Mucosa of descending colon (tissue), 3 donors: ENCODE measurements at regions not wholly inside any gene's neighbourhood (a gene's known extent, or its start where the extent isn't known, plus 50 kb on each side); places are given as distances from the start of the nearest gene placed in this dataset.
A peak's percentile ranks its signal among the peaks of the same experiment; 100 is the strongest.

Source experiments
- ATAC-seq: fragments of 200-7000 bp; cut with Tn5 transposase; one replicate; pipeline ENCODE4 v1.9.1; 2020; ENCODE audit warnings: mild to moderate bottlenecking, moderate library complexity
- DNase-seq, 3 donors: peaks; one replicate each; pipeline ENCODE4 v3.0.0-alpha.2; 2020
- H3K36me3 ChIP-seq: fragments of 200-600 bp; one replicate; pipeline ENCODE4 v1.8.0; 2021; ENCODE audit warnings: low read depth, mild to moderate bottlenecking
- H3K4me1 ChIP-seq: fragments of 200-600 bp; one replicate; pipeline ENCODE4 v1.8.0; 2021; ENCODE audit warnings: low read depth, mild to moderate bottlenecking
- H3K4me3 ChIP-seq: fragments of 200-600 bp; one replicate; pipeline ENCODE4 v1.8.0; 2021; ENCODE audit warnings: mild to moderate bottlenecking
- H3K9me3 ChIP-seq: fragments of 200-600 bp; one replicate; pipeline ENCODE4 v1.8.0; 2021; ENCODE audit warnings: mild to moderate bottlenecking
- CTCF ChIP-seq: fragments of 200-600 bp; IDR thresholded peaks from one replicate; pipeline ENCODE4 v1.8.0; 2022; ENCODE audit warnings: antibody characterized with exemption, mild to moderate bottlenecking
- intact Hi-C, 2 donors: fragments of 100-400 bp; cut with DNase I in 1 of 2; cut with micrococcal nuclease in 1 of 2; formaldehyde crosslinking; loops; one replicate each; pipeline versions ENCODE4 v1.11.0 to v1.11.1; 2022; cut with DNase I, micrococcal nuclease
- donor health status: DM: no; HTN: no; CAD: no; lungs with moderate emphysema.
- donor health status: DM: no; HTN: no; CAD: no.
- donor health status: DM: no; HTN: yes; CAD: no.

DNA sequence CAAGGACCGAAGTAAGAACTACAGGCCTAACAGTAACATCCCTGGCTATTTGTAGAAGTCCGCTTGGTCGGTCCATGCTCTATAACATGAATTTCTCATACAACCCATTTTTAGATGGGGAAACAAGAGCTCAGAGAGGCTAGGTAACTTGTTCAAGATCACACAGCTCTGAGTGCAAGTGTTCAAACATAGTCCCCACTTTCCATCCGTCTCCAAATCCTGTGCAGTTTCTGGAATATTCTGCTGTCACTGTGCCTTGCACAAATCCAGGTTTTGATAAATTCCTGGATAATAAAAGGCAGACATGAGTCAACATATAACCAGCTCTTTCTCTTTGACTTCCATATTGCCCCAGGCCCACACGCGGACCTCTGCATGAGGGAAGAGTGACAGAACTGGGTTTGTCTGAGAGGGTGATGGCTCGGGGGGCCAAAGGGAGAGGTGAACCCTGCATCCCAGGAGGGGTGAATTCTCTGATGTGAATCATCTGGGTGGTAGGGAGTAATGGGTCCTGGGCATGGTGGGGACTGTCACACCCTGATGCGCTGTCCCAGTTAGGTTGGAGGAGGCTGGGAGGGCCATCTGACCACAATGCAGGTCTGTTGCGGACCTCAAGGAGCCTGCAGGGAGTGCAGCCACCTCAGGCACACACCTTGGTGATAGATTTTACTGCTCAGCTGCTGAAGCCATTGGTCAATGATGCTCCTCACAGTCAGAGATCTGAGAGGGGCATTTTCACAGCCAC, 162.2 kb downstream of the SMAD6 start:
- no peak for DNase-seq

DNA sequence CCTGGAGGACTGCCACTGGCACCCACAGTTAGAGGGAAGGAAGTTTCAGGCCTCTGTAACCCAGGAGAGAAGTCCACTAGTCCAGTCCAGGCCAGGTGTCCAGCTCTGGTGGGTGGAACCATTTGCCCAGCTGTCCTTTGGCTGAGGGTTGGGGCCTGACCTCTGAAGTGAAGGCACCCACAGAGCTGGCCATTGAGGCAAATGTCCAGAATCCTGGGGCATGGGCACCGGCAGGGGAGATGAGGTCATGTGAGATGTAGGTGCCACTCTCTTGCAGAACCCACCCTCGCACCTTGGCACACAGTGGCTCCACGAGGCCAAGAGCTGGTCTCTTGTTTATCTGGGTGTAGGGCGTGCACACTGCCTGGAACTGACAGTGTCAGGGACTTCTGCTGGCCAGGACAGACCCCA, 162.8 kb downstream of the SMAD6 start:
- DNase-seq = no peak
- Histone ChIP-seq H3K9me3 (no peaks in the 10 kb centered on the region), H3K4me1 (no peaks in the 10 kb centered on the region), H3K36me3 (no peaks in the 10 kb centered on the region), H3K4me3 (no peak overlapping the region)
- intact Hi-C loops = loop anchor here in 1 of 2 donors (10.0 kb wide), 1 partner anchor 260 kb away; no protein-coding TSS in a partner anchor
- no peak for ATAC-seq
- no peak for TF ChIP-seq CTCF

More for the DNA sequence above, 162.2 kb downstream of the SMAD6 start:
- no peaks in the 10 kb centered on the region for H3K4me1 ChIP-seq
- no peak overlapping the region for H3K4me3 ChIP-seq
- H3K36me3 ChIP-seq = no peaks in the 10 kb centered on the region
- no peaks in the 10 kb centered on the region for H3K9me3 ChIP-seq
- no peak for TF ChIP-seq CTCF
- intact Hi-C loops = loop anchor here in 1 of 2 donors (10.0 kb wide), 1 partner anchor 259 kb away; no protein-coding TSS in a partner anchor
- ATAC-seq = no peak

DNA sequence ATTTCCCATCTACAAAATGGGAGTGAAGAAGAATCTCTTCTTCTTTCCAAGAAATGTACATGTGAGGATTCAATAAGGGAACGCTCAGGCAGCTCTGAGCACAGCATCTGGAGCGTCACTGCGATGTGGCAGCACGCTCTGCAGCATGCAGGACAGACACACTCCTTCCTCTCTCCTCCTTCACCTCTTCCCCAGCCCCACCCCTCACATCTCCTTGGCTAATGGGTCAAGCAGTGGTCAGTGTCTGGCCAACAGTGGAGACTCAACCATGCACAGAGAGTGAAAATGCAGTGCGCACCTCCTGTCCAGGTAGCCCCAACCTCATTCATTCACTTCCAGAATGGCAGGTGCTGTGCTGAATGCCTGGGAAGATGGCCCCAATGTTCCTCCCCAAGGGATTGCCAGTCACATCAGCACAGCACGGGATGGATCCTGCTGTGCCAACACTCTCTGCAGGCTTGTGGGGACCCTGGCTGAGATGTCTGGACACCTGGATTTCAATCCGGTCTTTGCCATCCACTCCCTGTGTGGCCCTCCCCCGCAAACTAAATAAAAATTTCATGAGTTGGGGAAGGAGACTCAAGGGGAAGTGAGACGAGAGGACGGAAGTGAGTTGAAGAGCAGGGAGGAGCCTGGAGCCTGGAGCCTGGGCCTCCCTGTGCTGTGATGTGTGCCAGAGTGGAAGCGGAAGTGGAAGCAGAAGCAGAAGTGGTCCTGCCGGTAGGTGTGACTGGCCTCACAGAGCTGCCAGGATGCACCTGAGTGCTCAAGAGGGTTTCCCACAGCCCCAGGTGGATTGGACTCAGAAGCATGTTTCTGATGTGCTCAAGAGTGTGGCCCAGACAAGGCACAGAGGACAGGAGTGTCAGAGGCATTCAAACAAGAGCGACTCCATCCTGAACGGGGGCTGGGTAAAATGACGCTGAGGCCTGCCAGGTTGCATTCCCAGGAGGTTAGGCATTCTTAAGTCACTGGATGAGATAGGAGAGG, 163.9 kb downstream of the SMAD6 start:
- intact Hi-C loops = loop anchor here in 1 of 2 donors (10.0 kb wide), 1 partner anchor 261 kb away; no protein-coding TSS in a partner anchor
- TF ChIP-seq CTCF = no peak
- H3K4me1 ChIP-seq = no peaks in the 10 kb centered on the region
- H3K9me3 ChIP-seq = no peaks in the 10 kb centered on the region
- peak; percentile 66 for ATAC-seq
- DNase-seq = peak in 1 of 3 donors; percentile 45
- no peak overlapping the region for H3K4me3 ChIP-seq
- no peaks in the 10 kb centered on the region for H3K36me3 ChIP-seq

DNA sequence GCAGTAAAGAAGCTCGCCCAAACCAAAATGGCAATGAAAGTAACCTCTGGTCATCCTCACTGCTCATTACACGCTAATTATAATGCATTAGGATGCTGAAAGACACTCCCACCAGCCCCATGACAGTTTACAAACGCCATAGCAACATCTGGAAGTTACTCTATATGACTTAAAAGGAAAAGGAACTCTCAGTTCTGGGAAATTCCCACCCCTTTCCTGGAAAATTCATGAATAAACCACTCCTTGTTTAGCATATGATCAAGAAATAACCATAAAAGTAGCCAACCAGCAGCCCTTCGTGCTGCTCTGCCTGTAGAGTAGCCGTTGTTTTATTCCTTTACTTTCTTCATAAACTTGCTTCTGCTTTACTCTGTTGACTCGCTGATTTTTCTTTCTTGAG, 164.6 kb downstream of the SMAD6 start:
- ATAC-seq = no peak
- no peaks in the 10 kb centered on the region for H3K9me3 ChIP-seq
- H3K36me3 ChIP-seq = no peaks in the 10 kb centered on the region
- H3K4me1 ChIP-seq = no peaks in the 10 kb centered on the region
- no peak overlapping the region for H3K4me3 ChIP-seq
- intact Hi-C loops = loop anchor here in 1 of 2 donors (10.0 kb wide), 1 partner anchor 262 kb away; no protein-coding TSS in a partner anchor
- no peak for DNase-seq
- no peak for TF ChIP-seq CTCF

DNA sequence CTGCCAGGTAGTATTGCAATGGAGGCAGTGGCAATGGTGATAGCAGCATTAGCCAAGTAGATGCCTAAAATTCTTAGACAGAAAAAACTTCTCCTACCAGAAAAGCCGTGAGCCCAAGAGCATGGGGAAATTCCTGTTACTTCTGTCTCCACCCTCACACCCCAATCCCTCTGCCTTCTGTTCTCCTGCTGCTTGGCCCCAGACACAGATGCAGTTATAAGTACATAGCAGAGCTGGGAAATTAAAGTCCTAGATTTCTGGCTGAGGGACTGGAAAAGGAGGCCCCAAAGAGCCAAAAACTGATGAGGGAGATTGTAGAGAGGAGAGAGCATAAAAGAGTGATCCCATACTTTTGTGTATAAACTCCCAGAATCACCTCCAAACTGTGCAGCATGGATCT, 166.9 kb downstream of the SMAD6 start:
- Histone ChIP-seq H3K36me3 (no peaks in the 10 kb centered on the region), H3K9me3 (no peaks in the 10 kb centered on the region), H3K4me1 (no peaks in the 10 kb centered on the region), H3K4me3 (no peak overlapping the region)
- intact Hi-C loops = loop anchor here in 1 of 2 donors (10.0 kb wide), 1 partner anchor 264 kb away; no protein-coding TSS in a partner anchor
- DNase-seq (no peak), ATAC-seq (no peak)
- TF ChIP-seq CTCF = no peak
